ENCODE measurements at regions not wholly inside any gene's neighbourhood (a gene's known extent, or its start where the extent isn't known, plus 50 kb on each side); places are given as distances from the start of the nearest gene placed in this dataset.

- TF ChIP-seq CTCF (IDR thresholded peaks at IDR 0.05) (no peak), USF2 (CRISPR knock-in tag; IDR thresholded peaks at IDR 0.05) (no peak), CREB1 (CRISPR knock-in tag; IDR thresholded peaks at IDR 0.05) (no peak), MAX (CRISPR knock-in tag; IDR thresholded peaks at IDR 0.05) (no peak), ZNF512 (CRISPR knock-in tag; IDR thresholded peaks at IDR 0.05; ENCODE audit: borderline replicate concordance) (no peak), SMAD3 (CRISPR knock-in tag; IDR thresholded peaks at IDR 0.05; ENCODE audit: borderline replicate concordance) (no peak), NFYB (CRISPR knock-in tag; conservative IDR thresholded peaks at IDR 0.05; ENCODE audit: low read depth) (no peak)
Observed at GRCh38 chr1:83516369-83516768, 482.6 kb downstream of the TTLL7 start.
